Thyroid gland (tissue), 4 donors: ENCODE measurements at regions not wholly inside any gene's neighbourhood (a gene's known extent, or its start where the extent isn't known, plus 50 kb on each side); places are given as distances from the start of the nearest gene placed in this dataset.

Experiments used
- POLR2A ChIP-seq, 2 donors: fragments of 450-650 bp; IDR thresholded peaks; one replicate each; pipeline ENCODE4 v1.6.1; 2017; ENCODE audit warnings: antibody characterized with exemption in 2 of 2, mild to moderate bottlenecking in 2 of 2, moderate library complexity in 1 of 2
- TF ChIP-seq, protein P1 (sequence below), 6 experiments: fragments of 200-600 bp in 3 of 6; fragments of 450-650 bp in 3 of 6; sonication (generic) in 3 of 6; IDR thresholded peaks; one replicate each; pipeline ENCODE4 v1.5.1; 2016 to 2019; ENCODE audit warnings: antibody characterized with exemption in 6 of 6, mild to moderate bottlenecking in 2 of 6, inconsistent platforms in 1 of 6, moderate library complexity in 1 of 6

DNA sequence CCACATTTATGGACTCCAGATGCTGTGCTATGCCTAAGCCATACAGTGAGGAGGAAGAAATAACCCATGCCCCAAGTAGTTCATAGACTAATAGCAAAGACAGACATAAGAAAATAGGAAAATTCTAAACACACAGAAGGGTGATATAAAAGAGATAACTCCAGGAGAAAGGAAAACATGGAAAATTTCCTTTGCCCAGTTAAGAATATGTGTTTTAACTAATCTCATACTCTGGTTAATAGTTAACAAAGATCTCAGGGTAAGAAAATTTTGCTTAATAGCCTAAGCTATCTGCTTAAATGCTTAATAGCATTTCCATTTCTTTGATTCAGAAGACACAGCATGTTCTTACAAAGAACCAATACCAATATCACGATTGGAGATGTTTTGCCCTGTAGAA is 358.0 kb downstream of the MSX2 start:
- TF ChIP-seq POLR2A (IDR thresholded peaks at IDR 0.05): no peak
- TF ChIP-seq, protein P1, sequence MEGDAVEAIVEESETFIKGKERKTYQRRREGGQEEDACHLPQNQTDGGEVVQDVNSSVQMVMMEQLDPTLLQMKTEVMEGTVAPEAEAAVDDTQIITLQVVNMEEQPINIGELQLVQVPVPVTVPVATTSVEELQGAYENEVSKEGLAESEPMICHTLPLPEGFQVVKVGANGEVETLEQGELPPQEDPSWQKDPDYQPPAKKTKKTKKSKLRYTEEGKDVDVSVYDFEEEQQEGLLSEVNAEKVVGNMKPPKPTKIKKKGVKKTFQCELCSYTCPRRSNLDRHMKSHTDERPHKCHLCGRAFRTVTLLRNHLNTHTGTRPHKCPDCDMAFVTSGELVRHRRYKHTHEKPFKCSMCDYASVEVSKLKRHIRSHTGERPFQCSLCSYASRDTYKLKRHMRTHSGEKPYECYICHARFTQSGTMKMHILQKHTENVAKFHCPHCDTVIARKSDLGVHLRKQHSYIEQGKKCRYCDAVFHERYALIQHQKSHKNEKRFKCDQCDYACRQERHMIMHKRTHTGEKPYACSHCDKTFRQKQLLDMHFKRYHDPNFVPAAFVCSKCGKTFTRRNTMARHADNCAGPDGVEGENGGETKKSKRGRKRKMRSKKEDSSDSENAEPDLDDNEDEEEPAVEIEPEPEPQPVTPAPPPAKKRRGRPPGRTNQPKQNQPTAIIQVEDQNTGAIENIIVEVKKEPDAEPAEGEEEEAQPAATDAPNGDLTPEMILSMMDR (IDR thresholded peaks at IDR 0.05): no peak
